ENCODE measurements at regions not wholly inside any gene's neighbourhood (a gene's known extent, or its start where the extent isn't known, plus 50 kb on each side); places are given as distances from the start of the nearest gene placed in this dataset.
A peak's percentile ranks its signal among the peaks of the same experiment; 100 is the strongest.

- 55% methylated on average over 13 of the region's 13 CpGs; no CpG with 5 or more reads in 1 of the 2 experiments for WGBS, 2 experiments (ENCODE audit: extremely low coverage in 1 of 2, insufficient coverage in 1 of 2, insufficient read length in 1 of 2, insufficient replicate concordance in 2 of 2, low coverage in 1 of 2, low lambda C conversion rate in 2 of 2, missing lambda C conversion rate in 1 of 2)
- peak overlapping the region; percentile 84; the same call in 1 of the 2 replicates for H2BK5ac ChIP-seq (ENCODE audit: low read depth, low read length)
- POLR2A ChIA-PET (ENCODE audit: partially characterized antibody), result interaction anchor here (0.7 kb wide), 1 partner anchor 239 kb away, joined by 4 read pairs; the partner anchor contains the start of gene C18orf32
- TF ChIP-seq, protein P1, sequence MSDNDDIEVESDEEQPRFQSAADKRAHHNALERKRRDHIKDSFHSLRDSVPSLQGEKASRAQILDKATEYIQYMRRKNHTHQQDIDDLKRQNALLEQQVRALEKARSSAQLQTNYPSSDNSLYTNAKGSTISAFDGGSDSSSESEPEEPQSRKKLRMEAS (IDR thresholded peaks at IDR 0.05), result 0 out of 2 replicates have a peak, but pooled peaks have one; percentile 9
- TF ChIP-seq TBP (IDR thresholded peaks at IDR 0.05; ENCODE audit: low read depth, low read length) (peak; percentile 38; the same call in 1 of the 2 replicates), SIX5 (IDR thresholded peaks at IDR 0.05; ENCODE audit: low read depth, low read length) (no peak), GABPA (IDR thresholded peaks at IDR 0.05; ENCODE audit: borderline replicate concordance, insufficient read depth, low read length) (no peak), CTCF (IDR thresholded peaks at IDR 0.05; ENCODE audit: control extremely low read depth in 1 of 3, insufficient read depth in 1 of 3, low read depth in 1 of 3, low read length in 3 of 3) (peak in 2 of 3 experiments; percentile 2 to 38; a peak in 2 of 4 replicates), E2F6 (IDR thresholded peaks at IDR 0.05) (peak; percentile 38; the same call in 1 of the 2 replicates), SIRT6 (IDR thresholded peaks at IDR 0.05; ENCODE audit: low read length) (no peak)
Measured at GRCh38 chr18:49725809-49726674, 87.3 kb downstream of the ACAA2 start.

More at GRCh38 chr18:49725809-49726674, 87.3 kb downstream of the ACAA2 start:
- no peak overlapping the region for H3K14ac ChIP-seq (ENCODE audit: insufficient read length)
- peak overlapping the region; percentile 11 to 28; a peak in 2 of 4 replicates for H3K4me2 ChIP-seq (ENCODE audit: insufficient read depth in 1 of 2, low read depth in 2 of 2, low read length in 2 of 2)
- no peak overlapping the region for H3K56ac ChIP-seq (replicated peaks; ENCODE audit: insufficient read length, low read depth, low read length)
- H4K91ac ChIP-seq (replicated peaks; ENCODE audit: insufficient read length, low read length), result peak overlapping the region; percentile 75
- H2BK15ac ChIP-seq (ENCODE audit: low read length), result 0 out of 2 replicates have a peak overlapping the region, but pooled peaks have one; percentile 40
- no peaks in the 10 kb centered on the region for H3K9me3 ChIP-seq (ENCODE audit: insufficient read depth in 2 of 2, low read depth in 1 of 2, low read length in 1 of 2)
- H3K36me3 ChIP-seq (ENCODE audit: control insufficient read depth in 2 of 4, insufficient read depth in 4 of 4, low read length in 3 of 4), result no peaks in the 10 kb centered on the region
- peak overlapping the region; percentile 69 for H2AFZ ChIP-seq (ENCODE audit: low read length)
- H3K9ac ChIP-seq (replicated peaks in 1 of 4; ENCODE audit: extremely low read depth in 1 of 4, low read depth in 3 of 4, low read length in 3 of 4), result peak overlapping the region in 1 of 4 experiments; percentile 9; a peak in 1 of 7 replicates
- no peaks in the 10 kb centered on the region for H4K20me1 ChIP-seq (replicated peaks in 1 of 2; ENCODE audit: control insufficient read depth in 1 of 2, insufficient read depth in 2 of 2, low read length in 2 of 2)
- H3K27ac ChIP-seq (ENCODE audit: low read depth, low read length), result peak overlapping the region; percentile 66
- peak overlapping the region; percentile 97 for H3K4ac ChIP-seq (replicated peaks; ENCODE audit: insufficient read length, low read depth, low read length)
- DNase-seq (ENCODE audit: low read depth in 1 of 2, low spot score in 2 of 2) (peak; percentile 51 to 72), FAIRE-seq (peak; percentile 83)
- peak overlapping the region; percentile 43; the same call in 1 of the 2 replicates for H4K8ac ChIP-seq (ENCODE audit: extremely low read depth, insufficient read depth, low read length)
- H2AK5ac ChIP-seq (ENCODE audit: low read depth, low read length), result peak overlapping the region; percentile 18; the same call in 1 of the 2 replicates
- H3K18ac ChIP-seq (ENCODE audit: extremely low read depth, low read length), result peak overlapping the region; percentile 79
- H4K5ac ChIP-seq (ENCODE audit: insufficient read length, low read depth, low read length), result peak overlapping the region; percentile 59
- no peak overlapping the region for H3K23ac ChIP-seq (ENCODE audit: insufficient read length)
- H3K27me3 ChIP-seq (replicated peaks in 1 of 4; ENCODE audit: control insufficient read depth in 3 of 4, extremely low read depth in 1 of 4, insufficient read depth in 3 of 4, low read length in 3 of 4), result no peaks in the 10 kb centered on the region
- no peaks in the 10 kb centered on the region for H3K23me2 ChIP-seq (ENCODE audit: low read depth, low read length)
- H3K79me2 ChIP-seq (ENCODE audit: control insufficient read depth in 1 of 2, insufficient read depth in 2 of 2, low read length in 2 of 2), result no peaks in the 10 kb centered on the region
- 0 out of 2 replicates have a peak overlapping the region, but pooled peaks have one; percentile 43 for H2BK20ac ChIP-seq (ENCODE audit: low read length)
- H2BK12ac ChIP-seq (ENCODE audit: low read depth, low read length), result peak overlapping the region; percentile 52; the same call in 1 of the 2 replicates
- CTCF ChIA-PET (ENCODE audit: partially characterized antibody), result interaction anchor here (0.6 to 4.1 kb wide), 12 partner anchors 9 to 550 kb away, joined by 3 to 24 read pairs (median 3); no protein-coding TSS in a partner anchor
- H3K79me1 ChIP-seq (ENCODE audit: low read depth, low read length), result no peaks in the 10 kb centered on the region
- H3K4me1 ChIP-seq (replicated peaks in 1 of 4; ENCODE audit: control insufficient read depth in 3 of 4, insufficient read depth in 4 of 4, low read length in 3 of 4), result peaks cover 3 to 11% (median 6%) of the 10 kb centered on the region in 4 experiments
- H3K4me3 ChIP-seq (ENCODE audit: extremely low read depth in 1 of 4, insufficient read depth in 2 of 4, low read depth in 3 of 4, low read length in 4 of 4), result no peak overlapping the region; a peak in 1 of 8 replicates
- H2BK120ac ChIP-seq (replicated peaks; ENCODE audit: low read depth, low read length), result peak overlapping the region; percentile 44

All from H1 (cell line).